HG03135 (cell line): ENCODE measurements at regions not wholly inside any gene's neighbourhood (a gene's known extent, or its start where the extent isn't known, plus 50 kb on each side); places are given as distances from the start of the nearest gene placed in this dataset.
"Not testable (repeated sequence)": the region's sequence is repeated elsewhere in the genome, so short reads cannot be mapped to it uniquely, and the experiment has no call there.

Experiments used
- ATAC-seq: cut with Tn5 transposase; IDR thresholded peaks from one replicate; pipeline ENCODE4 v1.9.1; 2021; ENCODE audit warnings: mild to moderate bottlenecking, moderate library complexity; ENCODE audit not compliant: unreplicated experiment

GRCh38 chr15:66959875-66960274 lies 105.5 kb upstream of the SMAD3 start:
- ATAC-seq = no peak

DNA sequence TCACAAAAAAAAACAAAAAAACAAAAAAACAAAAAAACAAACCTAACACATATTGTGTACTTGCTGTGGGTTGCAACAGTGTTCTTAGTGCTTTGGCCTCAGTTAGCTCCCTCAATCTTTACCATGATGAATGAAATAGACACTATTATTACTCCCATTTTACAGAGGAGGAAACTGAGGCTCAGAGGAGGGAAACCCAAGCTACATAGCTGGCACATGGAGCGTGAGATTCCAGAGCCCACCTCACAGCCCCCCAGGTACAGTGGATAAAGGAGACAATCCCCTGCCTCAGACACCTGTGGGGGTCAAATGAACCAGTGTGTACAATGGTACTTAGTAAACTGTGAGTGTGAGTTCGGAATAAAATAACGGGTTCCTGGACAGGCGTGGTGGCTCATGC lies 104.9 kb upstream of the SMAD3 start:
- ATAC-seq = no peak

GRCh38 chr15:66961407-66961884 lies 104.0 kb upstream of the SMAD3 start:
- no peak for ATAC-seq

DNA sequence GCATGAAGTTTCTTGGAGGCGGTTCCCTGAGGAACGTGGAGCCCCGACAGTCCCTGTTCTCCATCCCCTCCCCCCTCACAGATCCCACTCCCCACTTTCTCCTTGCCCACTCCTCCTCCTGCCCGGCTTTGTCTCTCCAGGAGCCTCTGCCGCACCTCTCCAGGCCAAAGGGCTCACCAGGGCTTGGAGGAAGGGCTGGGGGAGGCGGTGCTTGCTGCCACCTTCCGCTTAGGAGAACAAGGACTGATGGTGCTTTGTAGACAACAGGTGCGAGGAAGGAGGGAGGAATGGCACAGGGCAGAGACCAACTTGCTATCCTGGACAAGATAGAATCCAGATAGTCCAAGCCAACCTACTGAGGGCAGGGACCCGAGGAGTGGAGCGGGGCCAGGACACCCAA lies 103.5 kb upstream of the SMAD3 start:
- no peak for ATAC-seq

DNA sequence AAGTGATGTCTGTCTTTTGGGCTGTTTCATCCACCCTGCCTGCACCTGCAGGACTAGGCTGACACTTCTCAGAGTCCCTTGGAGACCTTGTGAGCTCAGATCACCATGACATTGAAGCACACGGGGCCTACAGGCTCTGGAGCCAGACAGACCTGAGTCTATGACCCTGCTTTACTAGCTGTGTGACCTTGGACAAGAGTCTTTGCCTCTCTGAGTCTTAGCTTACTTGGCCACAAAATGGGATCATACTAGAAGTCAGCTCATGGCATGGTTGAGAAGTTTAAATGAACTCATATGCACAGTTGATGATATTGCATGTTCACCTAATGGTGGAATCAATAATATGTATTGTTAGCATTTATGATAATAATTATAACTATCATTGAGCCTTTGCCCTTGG lies 102.9 kb upstream of the SMAD3 start:
- ATAC-seq = no peak

DNA sequence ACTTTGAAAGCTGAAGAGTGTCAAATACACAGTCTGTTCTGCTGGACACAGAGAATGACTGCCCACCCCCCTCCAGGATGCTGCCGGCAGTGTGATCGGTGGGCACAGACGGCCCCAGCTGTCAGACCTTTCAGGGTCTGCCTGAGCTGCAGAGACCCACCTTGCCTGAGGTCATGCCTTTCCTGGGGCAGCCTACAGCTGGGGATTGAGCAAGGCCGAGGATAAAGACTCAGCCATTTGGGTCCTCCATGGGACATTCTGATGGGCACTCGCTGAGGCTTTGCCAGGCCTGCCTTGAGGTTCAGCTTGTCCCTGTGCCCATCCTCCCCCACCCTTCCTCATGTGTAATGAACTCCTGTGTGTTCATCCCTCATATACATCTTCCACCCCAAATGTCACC lies 102.3 kb upstream of the SMAD3 start:
- ATAC-seq = no peak

- no peak for ATAC-seq
Measured at GRCh38 chr15:66963710-66964109, 101.7 kb upstream of the SMAD3 start.

DNA sequence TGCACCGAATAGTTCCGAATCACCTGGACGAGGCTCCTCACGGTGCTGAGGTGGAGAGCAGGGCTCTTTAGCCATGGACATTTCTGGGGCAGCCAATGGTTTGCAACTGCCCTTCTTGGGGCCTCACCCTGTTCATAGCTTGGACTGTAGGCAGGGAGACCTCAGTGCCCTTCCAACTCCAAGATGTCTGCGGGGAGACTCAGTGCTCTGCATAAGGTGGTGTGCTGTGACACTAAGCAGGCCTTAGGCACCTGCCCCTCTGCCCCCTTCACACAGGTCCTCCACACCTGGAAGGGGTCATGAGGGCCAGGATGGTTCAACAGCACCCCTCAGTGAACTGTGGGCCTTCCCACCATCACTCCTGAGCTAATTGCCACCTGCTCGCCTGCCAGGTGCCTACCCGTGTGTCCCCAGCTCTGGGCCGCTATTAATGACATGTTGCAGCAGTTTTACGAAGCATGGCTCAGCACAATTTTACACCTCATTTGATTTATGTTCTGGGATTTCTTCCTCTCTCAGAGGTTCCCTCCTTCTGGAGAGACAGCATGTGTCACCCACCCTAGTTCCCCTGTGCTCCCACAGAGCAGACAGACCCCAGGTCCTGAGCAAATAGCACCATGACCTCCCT lies 101.2 kb upstream of the SMAD3 start:
- ATAC-seq = no peak

GRCh38 chr15:66964791-66965190 lies 100.6 kb upstream of the SMAD3 start:
- ATAC-seq = no peak

DNA sequence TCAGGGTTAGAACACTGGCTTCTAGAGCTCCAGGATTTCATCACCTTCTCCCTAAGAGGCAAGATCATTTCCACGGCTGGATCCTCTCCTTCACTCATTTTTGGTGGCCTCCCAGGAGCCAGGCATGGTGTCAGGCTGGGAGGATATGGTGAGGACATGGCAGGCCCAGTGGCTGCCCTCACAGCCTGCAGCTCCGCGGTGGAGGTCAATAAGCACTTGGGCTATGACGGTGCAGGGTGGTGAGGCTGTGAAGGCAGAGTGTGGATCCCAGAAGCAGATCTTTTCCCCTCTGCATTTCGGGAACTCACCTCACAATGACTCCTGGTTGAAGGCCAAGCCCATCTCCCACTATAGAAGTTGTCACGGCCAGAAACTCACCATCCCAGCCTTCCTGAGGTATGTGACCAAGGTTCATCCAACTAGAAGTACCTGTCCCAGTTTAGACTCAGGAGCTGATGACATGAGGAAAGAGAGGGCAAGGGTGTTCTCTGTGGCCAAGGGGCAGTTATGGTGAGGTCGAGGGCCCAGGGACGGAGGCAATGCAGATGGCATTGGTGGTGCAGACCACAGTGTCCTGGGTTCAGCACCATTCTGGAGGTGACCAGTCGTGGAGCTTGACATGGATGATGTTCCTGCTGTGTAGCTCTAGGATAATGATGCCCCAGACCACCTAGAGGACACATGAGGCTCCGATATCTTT lies 100.1 kb upstream of the SMAD3 start:
- no peak for ATAC-seq

DNA sequence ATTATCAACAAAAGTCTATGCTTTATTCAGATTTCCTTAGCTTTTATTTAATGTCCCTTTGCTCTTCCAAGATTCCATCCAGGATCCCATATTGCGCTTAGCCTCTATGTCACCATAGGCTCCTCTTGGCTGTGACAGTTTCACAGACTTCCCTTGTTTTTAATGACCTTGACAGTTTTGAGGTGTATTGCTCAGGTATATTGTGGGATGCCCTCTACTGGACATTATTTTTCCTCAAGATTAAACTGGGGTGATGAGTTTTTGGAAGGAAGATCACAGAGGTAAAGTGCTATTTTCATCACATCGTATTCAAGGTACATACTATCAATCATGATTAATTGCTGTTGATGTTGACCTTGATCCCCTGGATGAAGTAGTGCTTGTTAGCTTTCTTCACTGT lies 99.1 kb upstream of the SMAD3 start:
- ATAC-seq = no peak

DNA sequence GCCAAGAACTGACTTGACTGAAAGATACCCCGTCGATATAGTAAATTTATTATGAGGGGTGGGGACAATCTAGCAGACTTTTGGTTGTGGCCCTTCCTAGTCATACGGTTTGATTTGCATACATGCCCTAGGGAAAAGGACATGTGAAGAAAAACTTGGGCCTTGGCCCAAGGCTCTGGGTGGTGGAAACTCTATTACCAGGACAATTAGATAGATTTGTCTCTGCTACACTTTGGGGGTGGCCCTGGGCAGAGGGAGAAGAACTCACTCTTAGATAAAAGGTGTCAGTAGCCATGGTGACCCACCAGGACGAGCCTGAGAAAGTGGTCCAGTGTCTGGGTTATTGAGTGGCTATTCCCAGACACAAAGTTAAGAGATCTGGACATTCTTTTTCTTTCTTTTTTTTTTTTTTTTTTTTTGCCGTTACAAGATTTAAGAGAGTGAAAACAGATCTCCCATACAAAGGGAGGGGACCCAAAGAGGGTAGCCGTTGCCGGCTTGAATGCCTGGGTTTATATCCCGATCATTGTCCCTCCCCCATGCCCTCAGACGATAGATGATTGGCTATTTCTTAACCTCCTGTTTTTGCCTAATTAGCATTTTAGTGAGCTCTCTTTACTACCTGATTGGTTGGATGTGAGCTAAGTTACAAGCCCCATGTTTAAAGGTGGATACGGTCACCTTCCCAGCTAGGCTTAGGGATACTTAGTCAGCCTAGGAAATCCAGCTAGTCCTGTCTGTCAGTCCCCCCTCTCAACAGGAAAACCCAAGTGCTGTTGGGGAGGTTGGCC lies 96.4 kb upstream of the SMAD3 start:
- no peak for ATAC-seq

GRCh38 chr15:66974131-66974530 lies 91.3 kb upstream of the SMAD3 start:
- ATAC-seq = not testable (repeated sequence)

DNA sequence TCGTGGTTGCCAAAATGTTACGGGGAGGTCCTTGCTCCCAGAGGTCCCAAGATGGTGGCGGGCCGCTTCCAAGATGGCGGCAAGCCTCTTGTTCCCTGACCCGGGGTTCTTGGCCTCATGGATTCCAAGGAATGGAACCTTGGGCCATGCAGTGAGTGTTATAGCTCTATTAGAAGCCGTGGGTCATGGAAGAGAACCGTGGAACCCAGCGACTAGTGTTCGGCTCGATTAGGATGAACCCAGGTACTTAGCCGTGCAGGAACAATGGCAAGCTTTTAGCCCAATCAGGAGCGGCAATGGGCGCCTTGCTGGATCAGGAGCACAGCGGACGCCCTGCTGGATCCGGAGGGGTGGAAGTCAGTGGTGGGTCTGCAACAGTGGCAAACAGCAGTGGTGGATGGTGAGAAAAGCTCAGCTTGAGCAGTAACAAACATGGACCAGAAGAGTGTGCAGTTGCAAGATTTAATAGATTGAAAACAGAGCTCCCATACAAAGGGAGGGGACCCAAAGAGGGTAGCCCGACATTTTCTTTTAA lies 89.2 kb upstream of the SMAD3 start:
- ATAC-seq = not testable (repeated sequence)

DNA sequence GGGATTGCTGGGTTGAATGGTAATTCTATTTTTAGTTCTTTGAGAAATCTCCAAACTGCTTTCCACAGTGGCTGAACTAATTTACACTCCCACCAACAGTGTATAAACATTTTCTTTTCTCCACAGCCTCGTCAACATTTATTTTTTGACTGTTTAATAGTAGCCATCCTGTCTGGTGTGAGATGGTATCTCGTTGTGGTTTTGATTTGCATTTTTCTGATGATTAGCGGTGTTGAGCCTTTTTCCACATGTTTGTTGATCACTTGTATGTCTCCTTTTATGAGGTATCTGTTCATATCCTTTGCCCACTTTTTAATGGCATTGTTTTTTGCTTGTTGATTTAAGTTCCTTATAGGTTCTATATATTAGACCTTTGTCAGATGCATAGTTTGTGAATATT lies 85.1 kb upstream of the SMAD3 start:
- ATAC-seq = not testable (repeated sequence)

GRCh38 chr15:66981771-66982170 lies 83.6 kb upstream of the SMAD3 start:
- no peak for ATAC-seq

GRCh38 chr15:66982250-66982649 lies 83.2 kb upstream of the SMAD3 start:
- no peak for ATAC-seq

DNA sequence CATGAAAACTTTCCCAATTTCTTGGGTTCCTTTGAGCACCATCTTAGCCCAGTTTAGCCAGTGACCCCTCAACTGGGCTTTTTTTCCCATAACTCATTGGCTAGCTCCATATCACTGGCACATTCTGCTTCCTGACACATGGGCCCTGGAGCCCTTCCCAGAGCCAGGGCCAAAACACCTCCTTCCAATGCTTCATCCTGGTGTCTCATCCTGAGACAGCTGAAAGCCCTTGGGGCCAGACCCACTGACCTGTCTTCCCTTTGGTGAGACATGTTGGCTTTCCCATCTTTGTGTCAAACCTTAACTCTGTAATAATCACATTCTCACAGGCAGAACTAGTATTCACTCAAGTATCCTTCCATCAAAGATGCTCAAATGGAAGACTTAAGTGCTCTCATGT lies 82.6 kb upstream of the SMAD3 start:
- no peak for ATAC-seq

DNA sequence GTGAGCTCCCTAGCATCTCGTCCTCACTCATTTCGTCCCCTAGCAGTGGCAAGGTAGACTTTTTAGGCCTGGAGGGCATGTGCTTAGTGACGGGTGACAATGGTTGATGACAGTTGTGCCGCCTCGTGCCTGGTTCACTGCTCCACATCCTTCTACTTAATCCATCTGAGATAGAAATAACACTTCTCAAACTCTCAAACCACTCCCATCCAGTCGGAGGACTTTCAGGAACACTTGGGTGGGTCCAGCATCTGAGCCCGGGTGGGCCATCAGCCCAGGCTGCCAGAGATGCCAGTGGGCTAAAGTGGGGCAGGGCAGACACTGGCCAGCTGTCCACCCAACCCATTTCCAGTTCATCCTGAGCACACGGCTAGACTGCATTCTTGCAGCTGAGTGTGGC lies 79.7 kb upstream of the SMAD3 start:
- no peak for ATAC-seq

- no peak for ATAC-seq
Measured at GRCh38 chr15:66986951-66987350, 78.5 kb upstream of the SMAD3 start.

DNA sequence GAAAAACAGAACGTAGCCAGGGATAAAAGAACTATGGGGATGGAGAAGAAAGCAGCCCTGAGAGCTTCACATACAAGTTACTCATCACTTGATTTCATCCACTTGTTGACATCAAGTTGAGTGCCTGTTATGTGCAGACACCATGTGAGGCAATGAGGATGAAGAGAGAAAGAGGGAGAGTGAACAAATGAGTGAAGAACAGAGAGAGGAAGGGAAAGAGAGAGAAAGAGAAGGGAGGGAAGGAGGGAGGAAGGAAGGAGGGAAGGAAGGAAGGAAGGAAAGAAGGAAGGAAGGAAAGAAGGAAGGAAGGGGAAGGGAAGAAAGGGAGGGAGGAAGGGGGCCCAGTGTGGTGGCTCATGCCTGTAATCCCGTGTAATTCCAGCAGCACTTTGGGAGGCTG lies 72.3 kb upstream of the SMAD3 start:
- ATAC-seq = no peak
